KMS-11 (cell line): ENCODE measurements at regions not wholly inside any gene's neighbourhood (a gene's known extent, or its start where the extent isn't known, plus 50 kb on each side); places are given as distances from the start of the nearest gene placed in this dataset.

Experiments
- H2AFZ ChIP-seq: fragments of 200-600 bp; sonication (generic); 2 replicates; pipeline ENCODE4 v1.6.1; 2016; ENCODE audit warnings: antibody characterized with exemption, mixed run types, low read depth
- H3K27ac ChIP-seq: fragments of 200-600 bp; sonication (generic); 2 replicates; pipeline ENCODE4 v1.6.1; 2016; ENCODE audit warnings: mild to moderate bottlenecking, mixed run types
- H3K27me3 ChIP-seq: fragments of 200-600 bp; sonication (generic); 2 replicates; pipeline ENCODE4 v1.6.1; 2017; ENCODE audit warnings: mild to moderate bottlenecking, low read depth, mixed run types, moderate library complexity; ENCODE audit not compliant: insufficient read depth
- H3K36me3 ChIP-seq: fragments of 200-600 bp; sonication (generic); 2 replicates; pipeline ENCODE4 v1.6.1; 2017; ENCODE audit warnings: mild to moderate bottlenecking, mixed run types; ENCODE audit not compliant: insufficient read depth
- H3K4me1 ChIP-seq: fragments of 200-600 bp; sonication (generic); 2 replicates; pipeline ENCODE4 v1.6.1; 2016; ENCODE audit warnings: mild to moderate bottlenecking, low read depth, mixed run types; ENCODE audit not compliant: poor library complexity, severe bottlenecking
- H3K4me2 ChIP-seq: fragments of 200-600 bp; sonication (generic); 2 replicates; pipeline ENCODE4 v1.7.0; 2016; ENCODE audit warnings: mild to moderate bottlenecking, mixed run types
- H3K4me3 ChIP-seq: fragments of 200-600 bp; sonication (generic); IDR thresholded peaks from 2 replicates; pipeline ENCODE4 v1.6.1; 2017; ENCODE audit warnings: low read depth, low read length, mixed read lengths; ENCODE audit not compliant: insufficient read depth
- H3K79me2 ChIP-seq: fragments of 200-600 bp; sonication (generic); 2 replicates; pipeline ENCODE4 v1.6.1; 2016; ENCODE audit warnings: low read depth, mixed run types; ENCODE audit not compliant: insufficient read depth
- H3K9ac ChIP-seq: fragments of 200-600 bp; sonication (generic); 2 replicates; pipeline ENCODE4 v1.6.1; 2016; ENCODE audit warnings: mild to moderate bottlenecking, mixed run types
- H4K20me1 ChIP-seq: fragments of 200-600 bp; sonication (generic); 2 replicates; pipeline ENCODE4 v1.6.1; 2016; ENCODE audit warnings: mild to moderate bottlenecking, mixed run types; ENCODE audit not compliant: insufficient read depth
- TF ChIP-seq, protein P1 (sequence below): fragments of 200-600 bp; sonication (generic); conservative IDR thresholded peaks from 2 replicates; pipeline ENCODE4 v1.6.1; 2017; ENCODE audit warnings: low read depth, mild to moderate bottlenecking, antibody characterized with exemption, low read length, moderate library complexity, mixed read lengths

DNA sequence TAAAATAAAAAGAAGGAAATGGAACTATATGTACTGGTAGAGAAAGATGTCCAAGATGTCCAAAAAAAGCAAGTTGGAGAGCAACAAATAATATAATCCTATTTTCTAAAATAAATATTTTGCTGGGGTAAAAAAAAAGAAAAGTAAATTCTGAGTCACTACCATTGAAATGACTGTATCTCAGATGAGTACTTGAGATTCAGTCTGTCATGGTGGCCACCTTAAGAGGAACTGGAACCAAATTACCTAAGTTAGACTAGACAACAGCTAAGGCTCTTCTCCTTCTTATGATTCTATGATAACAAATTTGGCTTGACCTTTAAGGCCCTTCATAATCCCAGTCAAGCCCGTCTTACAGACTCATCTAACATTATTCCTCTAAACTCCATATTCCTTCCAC is 270.6 kb upstream of the HES1 start:
- no peaks in the 10 kb centered on the region for H3K27me3 ChIP-seq
- no peak overlapping the region for H2AFZ ChIP-seq
- no peak overlapping the region for H3K4me3 ChIP-seq
- TF ChIP-seq, protein P1, sequence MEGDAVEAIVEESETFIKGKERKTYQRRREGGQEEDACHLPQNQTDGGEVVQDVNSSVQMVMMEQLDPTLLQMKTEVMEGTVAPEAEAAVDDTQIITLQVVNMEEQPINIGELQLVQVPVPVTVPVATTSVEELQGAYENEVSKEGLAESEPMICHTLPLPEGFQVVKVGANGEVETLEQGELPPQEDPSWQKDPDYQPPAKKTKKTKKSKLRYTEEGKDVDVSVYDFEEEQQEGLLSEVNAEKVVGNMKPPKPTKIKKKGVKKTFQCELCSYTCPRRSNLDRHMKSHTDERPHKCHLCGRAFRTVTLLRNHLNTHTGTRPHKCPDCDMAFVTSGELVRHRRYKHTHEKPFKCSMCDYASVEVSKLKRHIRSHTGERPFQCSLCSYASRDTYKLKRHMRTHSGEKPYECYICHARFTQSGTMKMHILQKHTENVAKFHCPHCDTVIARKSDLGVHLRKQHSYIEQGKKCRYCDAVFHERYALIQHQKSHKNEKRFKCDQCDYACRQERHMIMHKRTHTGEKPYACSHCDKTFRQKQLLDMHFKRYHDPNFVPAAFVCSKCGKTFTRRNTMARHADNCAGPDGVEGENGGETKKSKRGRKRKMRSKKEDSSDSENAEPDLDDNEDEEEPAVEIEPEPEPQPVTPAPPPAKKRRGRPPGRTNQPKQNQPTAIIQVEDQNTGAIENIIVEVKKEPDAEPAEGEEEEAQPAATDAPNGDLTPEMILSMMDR: no peak
- no peaks in the 10 kb centered on the region for H3K4me1 ChIP-seq
- H3K36me3 ChIP-seq: no peaks in the 10 kb centered on the region
- no peak overlapping the region for H3K9ac ChIP-seq
- H3K4me2 ChIP-seq: no peak overlapping the region
- no peaks in the 10 kb centered on the region for H4K20me1 ChIP-seq
- no peak overlapping the region for H3K27ac ChIP-seq
- H3K79me2 ChIP-seq: no peaks in the 10 kb centered on the region

DNA sequence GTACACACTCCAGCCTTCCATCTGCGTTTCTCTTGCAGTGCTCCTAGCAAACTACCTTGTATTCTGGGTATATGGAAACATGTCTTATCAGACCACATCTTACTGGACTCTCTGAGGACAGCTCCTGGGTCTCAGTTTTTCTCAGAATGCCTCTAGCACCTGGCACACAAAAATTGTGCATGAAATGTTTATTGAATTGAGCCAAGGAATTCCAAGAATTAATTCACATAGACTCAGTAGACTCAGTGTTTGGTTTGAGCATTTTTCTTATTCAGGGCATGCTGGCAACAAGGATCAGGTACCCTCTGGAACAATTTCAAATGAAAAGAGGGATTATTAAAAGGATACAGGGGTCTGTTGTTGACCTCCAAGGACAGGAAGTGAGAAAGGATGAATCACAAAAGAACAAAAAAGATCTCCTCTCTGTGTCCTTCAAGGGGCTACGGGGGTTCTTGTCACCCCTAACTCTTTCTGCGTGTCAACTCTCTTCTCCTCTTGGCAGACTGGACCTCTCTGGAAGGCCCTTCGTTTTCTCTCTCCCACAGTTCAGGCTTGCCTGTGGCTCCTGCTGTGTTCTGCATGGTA is 270.0 kb upstream of the HES1 start:
- no peaks in the 10 kb centered on the region for H3K36me3 ChIP-seq
- H4K20me1 ChIP-seq: no peaks in the 10 kb centered on the region
- no peak overlapping the region for H3K27ac ChIP-seq
- no peak overlapping the region for H3K4me2 ChIP-seq
- H3K9ac ChIP-seq: no peak overlapping the region
- no peak overlapping the region for H3K4me3 ChIP-seq
- H2AFZ ChIP-seq: no peak overlapping the region
- peaks cover 2% of the 10 kb centered on the region for H3K4me1 ChIP-seq
- TF ChIP-seq, protein P1: no peak
- H3K27me3 ChIP-seq: no peaks in the 10 kb centered on the region
- H3K79me2 ChIP-seq: no peaks in the 10 kb centered on the region

DNA sequence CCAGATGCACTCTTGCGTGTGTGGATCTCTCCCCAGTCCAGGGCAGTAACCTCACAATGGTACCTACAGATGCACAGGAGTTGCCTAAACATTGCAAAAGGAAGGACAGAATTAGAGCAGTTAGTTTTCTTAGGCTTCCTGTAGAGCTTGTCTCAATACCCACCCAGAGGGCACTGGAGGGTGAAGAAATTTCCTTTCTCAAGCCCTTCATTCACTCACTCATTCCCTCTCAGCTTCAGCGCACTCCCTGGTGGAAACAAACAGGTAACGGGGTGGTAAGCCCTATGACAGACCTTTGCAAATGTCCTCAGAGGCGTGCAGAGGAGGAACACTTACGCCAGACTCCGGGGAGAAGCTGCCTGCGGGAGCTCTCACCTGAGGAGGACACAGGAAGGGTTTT is 267.4 kb upstream of the HES1 start:
- Histone ChIP-seq H3K4me2 (no peak overlapping the region), H2AFZ (no peak overlapping the region), H3K4me1 (peaks cover 24% of the 10 kb centered on the region)

DNA sequence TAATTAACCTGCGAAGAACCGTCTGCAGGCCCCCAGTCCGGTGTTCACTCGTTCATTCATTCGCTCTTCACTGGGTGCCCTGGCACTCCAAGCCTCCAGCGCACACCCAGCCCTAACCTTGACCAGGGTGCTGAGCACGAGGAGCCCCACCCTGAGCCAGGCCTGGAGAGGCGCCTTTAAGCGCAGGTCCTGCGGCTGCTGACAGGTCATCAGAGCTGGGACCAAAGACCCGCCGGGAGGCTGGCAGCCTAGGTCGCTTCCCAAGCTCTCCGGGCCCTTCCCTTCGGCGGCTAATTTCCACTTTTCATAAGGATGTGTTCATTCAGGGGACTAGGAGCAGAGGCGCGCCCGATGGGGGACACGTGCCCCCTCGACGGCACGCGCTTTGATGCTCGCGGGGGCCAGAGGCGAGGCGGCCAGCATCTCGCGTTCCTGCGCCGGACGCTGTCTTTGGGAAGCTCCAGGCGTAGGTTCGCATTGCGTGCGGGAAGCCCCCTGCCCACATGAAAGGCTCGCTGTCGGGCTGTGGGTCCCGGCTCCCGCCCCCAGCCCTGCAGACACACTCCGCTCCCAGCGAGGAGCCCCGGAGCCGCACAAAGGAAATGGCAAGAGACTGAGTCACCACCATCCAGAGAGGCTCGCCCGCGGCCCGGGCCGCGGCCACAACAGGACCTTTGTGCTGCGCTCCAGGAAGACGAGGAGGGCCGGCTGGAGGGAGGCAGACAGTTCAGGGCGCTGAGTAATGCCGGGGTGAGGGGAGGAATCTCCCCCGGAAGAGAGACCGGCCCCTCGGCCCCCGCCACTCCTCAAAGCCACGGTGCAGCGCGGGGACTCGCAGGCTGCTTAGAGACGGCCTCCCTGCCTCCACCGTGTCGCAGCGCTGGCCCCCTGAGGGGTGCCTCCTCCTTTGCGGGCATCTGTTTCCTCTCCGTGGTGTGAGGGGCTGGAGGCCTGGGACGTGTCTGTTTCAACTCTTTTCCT is 266.4 kb upstream of the HES1 start:
- H3K79me2 ChIP-seq: no peaks in the 10 kb centered on the region
- H3K9ac ChIP-seq: no peak overlapping the region
- H4K20me1 ChIP-seq: no peaks in the 10 kb centered on the region
- no peak overlapping the region for H3K27ac ChIP-seq
- H3K27me3 ChIP-seq: no peaks in the 10 kb centered on the region
- TF ChIP-seq, protein P1: no peak
- peaks cover 24% of the 10 kb centered on the region for H3K4me1 ChIP-seq
- H3K4me2 ChIP-seq: no peak overlapping the region
- no peak overlapping the region for H2AFZ ChIP-seq
- H3K36me3 ChIP-seq: no peaks in the 10 kb centered on the region
- no peak overlapping the region for H3K4me3 ChIP-seq

More for the DNA sequence above, 267.4 kb upstream of the HES1 start:
- Histone ChIP-seq H3K9ac (no peak overlapping the region), H4K20me1 (no peaks in the 10 kb centered on the region), H3K27me3 (no peaks in the 10 kb centered on the region), H3K27ac (no peak overlapping the region), H3K36me3 (no peaks in the 10 kb centered on the region), H3K4me3 (no peak overlapping the region), H3K79me2 (no peaks in the 10 kb centered on the region)
- TF ChIP-seq, protein P1: no peak
